ENCODE measurements at regions not wholly inside any gene's neighbourhood (a gene's known extent, or its start where the extent isn't known, plus 50 kb on each side); places are given as distances from the start of the nearest gene placed in this dataset.

- Histone ChIP-seq H3K9ac (ENCODE audit: low read length) (no peak overlapping the region), H3K4me2 (ENCODE audit: low read length) (no peak overlapping the region), H2AFZ (ENCODE audit: low read depth, low read length, poor library complexity, severe bottlenecking) (no peak overlapping the region), H3K9me2 (ENCODE audit: insufficient read depth) (no peaks in the 10 kb centered on the region), H4K20me1 (ENCODE audit: insufficient read depth) (no peaks in the 10 kb centered on the region), H3K79me2 (ENCODE audit: insufficient read depth, low read length) (no peaks in the 10 kb centered on the region), H3K27ac (ENCODE audit: low read depth, low read length) (no peak overlapping the region), H3K4me3 (replicated peaks in 1 of 2; ENCODE audit: low read depth in 1 of 2, low read length in 2 of 2) (no peak overlapping the region), H3K4me1 (ENCODE audit: control insufficient read depth in 1 of 2, insufficient read depth in 2 of 2, low read length in 2 of 2) (no peaks in the 10 kb centered on the region), H3K27me3 (ENCODE audit: insufficient read depth, low read length) (no peaks in the 10 kb centered on the region), H3K36me3 (ENCODE audit: control insufficient read depth in 1 of 2, insufficient read depth in 2 of 2, low read length in 2 of 2) (no peaks in the 10 kb centered on the region), H3K9me3 (ENCODE audit: control insufficient read depth in 1 of 2, insufficient read depth in 1 of 2, low read depth in 1 of 2, low read length in 2 of 2) (peaks cover 2 to 31% of the 10 kb centered on the region in 2 experiments; a peak in 2 of 4 replicates)
- no peak for TF ChIP-seq RAD21 (IDR thresholded peaks at IDR 0.05; ENCODE audit: low read depth)
- intact Hi-C loops (cut with micrococcal nuclease), result no loop called here
- ChIA-PET POLR2A (no interaction called here), RAD21 (ENCODE audit: low non-redundant PET in 1 of 2, low total read pairs in 2 of 2, uncharacterized antibody in 2 of 2, unreplicated experiment in 2 of 2) (no interaction called here), CTCF (no interaction called here)
- DNase-seq (ENCODE audit: low read depth, low spot score) (no peak), ATAC-seq (no peak)
- no TSS peak for BruUV-seq (replicated peaks)
These were observed 150.0 kb upstream of the IRX2 start for GRCh38 chr5:2901511-2901910.

GRCh38 chr5:2901096-2901495 is 149.6 kb upstream of the IRX2 start:
- ChIA-PET RAD21 (ENCODE audit: low non-redundant PET in 1 of 2, low total read pairs in 2 of 2, uncharacterized antibody in 2 of 2, unreplicated experiment in 2 of 2) (no interaction called here), CTCF (no interaction called here), POLR2A (no interaction called here)
- no peak overlapping the region for H3K9ac ChIP-seq (ENCODE audit: low read length)
- intact Hi-C loops (cut with micrococcal nuclease), result no loop called here
- ATAC-seq (no peak), DNase-seq (ENCODE audit: low read depth, low spot score) (no peak)
- H3K4me3 ChIP-seq (replicated peaks in 1 of 2; ENCODE audit: low read depth in 1 of 2, low read length in 2 of 2), result no peak overlapping the region
- H3K4me2 ChIP-seq (ENCODE audit: low read length), result no peak overlapping the region
- no peak overlapping the region for H3K27ac ChIP-seq (ENCODE audit: low read depth, low read length)
- no peaks in the 10 kb centered on the region for H3K9me2 ChIP-seq (ENCODE audit: insufficient read depth)
- no peaks in the 10 kb centered on the region for H3K36me3 ChIP-seq (ENCODE audit: control insufficient read depth in 1 of 2, insufficient read depth in 2 of 2, low read length in 2 of 2)
- H3K79me2 ChIP-seq (ENCODE audit: insufficient read depth, low read length), result no peaks in the 10 kb centered on the region
- H2AFZ ChIP-seq (ENCODE audit: low read depth, low read length, poor library complexity, severe bottlenecking), result no peak overlapping the region
- H3K9me3 ChIP-seq (ENCODE audit: control insufficient read depth in 1 of 2, insufficient read depth in 1 of 2, low read depth in 1 of 2, low read length in 2 of 2), result peaks cover 6 to 27% of the 10 kb centered on the region in 2 experiments; a peak in 2 of 4 replicates
- H4K20me1 ChIP-seq (ENCODE audit: insufficient read depth), result no peaks in the 10 kb centered on the region
- no peaks in the 10 kb centered on the region for H3K27me3 ChIP-seq (ENCODE audit: insufficient read depth, low read length)
- TF ChIP-seq RAD21 (IDR thresholded peaks at IDR 0.05; ENCODE audit: low read depth), result no peak
- TF ChIP-seq ZFX (IDR thresholded peaks at IDR 0.05), result no peak
- TF ChIP-seq MAX (IDR thresholded peaks at IDR 0.05), result no peak
- TF ChIP-seq CTCF (IDR thresholded peaks at IDR 0.05 in 2 of 3, conservative IDR thresholded peaks at IDR 0.05 in 1 of 3; ENCODE audit: borderline replicate concordance in 1 of 3, insufficient read depth in 1 of 3, low read depth in 2 of 3, low read length in 2 of 3), result no peak
- TF ChIP-seq CBX3 (IDR thresholded peaks at IDR 0.05; ENCODE audit: low read depth), result no peak
- TF ChIP-seq EZH2phosphoT487 (IDR thresholded peaks at IDR 0.05; ENCODE audit: borderline replicate concordance), result no peak
- no peak for TF ChIP-seq POLR2A (IDR thresholded peaks at IDR 0.05; ENCODE audit: borderline replicate concordance, extremely low read depth, insufficient read depth, insufficient read length)
- no peak for TF ChIP-seq SIN3A (IDR thresholded peaks at IDR 0.05; ENCODE audit: low read depth)
- TF ChIP-seq JUND (IDR thresholded peaks at IDR 0.05), result no peak
- no peak for TF ChIP-seq EGR1 (IDR thresholded peaks at IDR 0.05; ENCODE audit: low read depth)
- TF ChIP-seq CEBPB (IDR thresholded peaks at IDR 0.05; ENCODE audit: low read depth), result no peak
- TF ChIP-seq SRF (IDR thresholded peaks at IDR 0.05; ENCODE audit: low read depth), result no peak
- no peak for TF ChIP-seq YY1 (IDR thresholded peaks at IDR 0.05; ENCODE audit: extremely low read depth, insufficient replicate concordance, low read depth, low read length)
- TF ChIP-seq TCF7L2 (IDR thresholded peaks at IDR 0.05; ENCODE audit: borderline replicate concordance, extremely low read depth, insufficient read depth, insufficient read length), result no peak
- TF ChIP-seq EZH2 (IDR thresholded peaks at IDR 0.05), result no peak
- no peak for TF ChIP-seq FOSL1 (IDR thresholded peaks at IDR 0.05; ENCODE audit: low read depth)
- no peak for TF ChIP-seq ATF3 (IDR thresholded peaks at IDR 0.05)
- no peak for TF ChIP-seq POLR2AphosphoS5 (IDR thresholded peaks at IDR 0.05; ENCODE audit: low read depth, low read length)
- TF ChIP-seq ZNF274 (IDR thresholded peaks at IDR 0.05; ENCODE audit: low read depth, low read length), result no peak
- no peak for TF ChIP-seq SP1 (IDR thresholded peaks at IDR 0.05; ENCODE audit: low read depth)
- H3K4me1 ChIP-seq (ENCODE audit: control insufficient read depth in 1 of 2, insufficient read depth in 2 of 2, low read length in 2 of 2), result no peaks in the 10 kb centered on the region
- BruUV-seq (replicated peaks), result no TSS peak
